HCT116 (cell line): ENCODE measurements at regions not wholly inside any gene's neighbourhood (a gene's known extent, or its start where the extent isn't known, plus 50 kb on each side); places are given as distances from the start of the nearest gene placed in this dataset.

Experiments used
- ATAC-seq: fragments of 200-7000 bp; cut with Tn5 transposase; 2 replicates; pipeline ENCODE4 v1.9.1; 2020; ENCODE audit warnings: mild to moderate bottlenecking, moderate library complexity
- BruUV-seq: library from RNA; stranded (reverse); fragments of 400-500 nt; replicated peaks from 2 replicates; lab custom pipeline; 2021; lab: Mats Ljungman, UMichigan
- CTCF ChIA-PET: fragments of 300-600 bp; sonication (Branson Sonifier 250); formaldehyde crosslinking; loops from one replicate; lab custom pipeline; 2021; ENCODE audit warnings: antibody characterized with exemption; lab: Charles Lee
- POLR2A ChIA-PET: fragments of 300-600, 350-600 bp; sonication (Branson Sonifier 250); formaldehyde crosslinking; loops from one replicate; lab custom pipeline; 2021; ENCODE audit warnings: antibody characterized with exemption; lab: Charles Lee
- RAD21 ChIA-PET, 2 experiments: fragments of 300-600 bp; sonication (Branson Sonifier 250); formaldehyde crosslinking; loops; one replicate each; lab custom pipeline; 2023; ENCODE audit warnings: low total read pairs in 2 of 2; ENCODE audit not compliant: uncharacterized antibody in 2 of 2, unreplicated experiment in 2 of 2, low non-redundant PET in 1 of 2; lab: Charles Lee
- DNase-seq: peaks from one replicate; pipeline ENCODE4 v3.0.0-alpha.2; 2010; ENCODE audit warnings: low read depth, low spot score
- H2AFZ ChIP-seq: fragments of 200-600 bp; shearing (Covaris generic), sonication (generic); 2 replicates; pipeline ENCODE4 v1.6.1; 2017; ENCODE audit warnings: low read depth, mixed run types, mixed read lengths, antibody characterized with exemption, low read length; ENCODE audit not compliant: poor library complexity, severe bottlenecking
- H3K27ac ChIP-seq: 2 replicates; pipeline ENCODE4 v1.5.1; 2012; ENCODE audit warnings: low read depth, low read length
- H3K27me3 ChIP-seq: fragments of 200-600 bp; sonication (generic); 2 replicates; pipeline ENCODE4 v1.6.1; 2016; ENCODE audit warnings: mixed run types, low read length, mixed read lengths; ENCODE audit not compliant: insufficient read depth
- H3K36me3 ChIP-seq, 2 experiments: fragments of 200-500 bp in 1 of 2; fragments of 200-600 bp in 1 of 2; sonication (Bioruptor generic) in 1 of 2; sonication (generic) in 1 of 2; 2 replicates each; pipeline versions ENCODE4 v1.5.1 to v1.6.1; 2014 to 2016; ENCODE audit warnings: low read length in 2 of 2, inconsistent platforms in 1 of 2, mixed read lengths in 1 of 2, mixed run types in 1 of 2; ENCODE audit not compliant: insufficient read depth in 2 of 2, control insufficient read depth in 1 of 2
- H3K4me1 ChIP-seq, 2 experiments: fragments of 200-600 bp in 1 of 2; sonication (generic) in 1 of 2; 2 replicates each; pipeline versions ENCODE4 v1.5.1 to v1.6.1; 2012 to 2017; ENCODE audit warnings: low read length in 2 of 2, inconsistent platforms in 1 of 2, mild to moderate bottlenecking in 1 of 2, mixed read lengths in 1 of 2, mixed run types in 1 of 2, moderate library complexity in 1 of 2; ENCODE audit not compliant: insufficient read depth in 2 of 2, control insufficient read depth in 1 of 2
- H3K4me2 ChIP-seq: fragments of 200-600 bp; sonication (generic); 2 replicates; pipeline ENCODE4 v1.6.1; 2017; ENCODE audit warnings: mixed run types, low read length, mixed read lengths
- H3K4me3 ChIP-seq, 2 experiments: fragments of 200-600 bp in 1 of 2; sonication (generic) in 1 of 2; replicated peaks in 1 of 2; 2 replicates each; pipeline ENCODE4 v1.5.1; 2011 to 2016; ENCODE audit warnings: low read length in 2 of 2, control low read depth in 1 of 2, low read depth in 1 of 2, mild to moderate bottlenecking in 1 of 2, mixed read lengths in 1 of 2, mixed run types in 1 of 2
- H3K79me2 ChIP-seq: fragments of 200-600 bp; sonication (generic); 2 replicates; pipeline ENCODE4 v1.6.1; 2017; ENCODE audit warnings: mild to moderate bottlenecking, mixed run types, low read length, moderate library complexity, mixed read lengths; ENCODE audit not compliant: insufficient read depth
- H3K9ac ChIP-seq: fragments of 200-600 bp; sonication (generic); 2 replicates; pipeline ENCODE4 v1.6.1; 2016; ENCODE audit warnings: low read length, mixed read lengths
- H3K9me2 ChIP-seq: fragments of 200-600 bp; sonication (generic), shearing (Covaris generic); 2 replicates; pipeline ENCODE4 v1.6.1; 2017; ENCODE audit warnings: mixed run types, mild to moderate bottlenecking, moderate library complexity; ENCODE audit not compliant: insufficient read depth
- H3K9me3 ChIP-seq, 2 experiments: fragments of 200-500 bp in 1 of 2; fragments of 200-600 bp in 1 of 2; sonication (Bioruptor generic) in 1 of 2; sonication (generic) in 1 of 2; 2 replicates each; pipeline ENCODE4 v1.6.1; 2014 to 2017; ENCODE audit warnings: low read length in 2 of 2, mixed read lengths in 2 of 2, inconsistent platforms in 1 of 2, low read depth in 1 of 2, mild to moderate bottlenecking in 1 of 2, mixed run types in 1 of 2, moderate library complexity in 1 of 2; ENCODE audit not compliant: control insufficient read depth in 1 of 2, insufficient read depth in 1 of 2
- H4K20me1 ChIP-seq: fragments of 200-600 bp; sonication (generic), shearing (Covaris generic); 2 replicates; pipeline ENCODE4 v1.6.1; 2017; ENCODE audit warnings: mixed run types, mild to moderate bottlenecking, moderate library complexity; ENCODE audit not compliant: insufficient read depth
- EGR1 ChIP-seq: IDR thresholded peaks from 2 replicates; pipeline ENCODE4 v1.6.1; 2012; ENCODE audit warnings: low read depth
- ELF1 ChIP-seq: IDR thresholded peaks from 2 replicates; pipeline ENCODE4 v1.6.1; 2012; ENCODE audit warnings: low read depth, borderline replicate concordance
- EZH2phosphoT487 ChIP-seq: fragments of 200-600 bp; IDR thresholded peaks from 2 replicates; pipeline ENCODE4 v1.6.1; 2018; ENCODE audit warnings: antibody characterized with exemption, borderline replicate concordance
- RAD21 ChIP-seq: IDR thresholded peaks from 2 replicates; pipeline ENCODE4 v1.6.1; 2012; ENCODE audit warnings: low read depth, mild to moderate bottlenecking
- intact Hi-C: fragments of 100-400 bp; cut with micrococcal nuclease; formaldehyde crosslinking; loops from 2 replicates; pipeline ENCODE4 v1.10.0; 2022
- TF ChIP-seq, protein P1 (sequence below): IDR thresholded peaks from 2 replicates; pipeline ENCODE4 v1.6.1; 2012; ENCODE audit warnings: low read depth
- TF ChIP-seq, protein P2 (sequence below): IDR thresholded peaks from 2 replicates; pipeline ENCODE4 v1.6.1; 2011; ENCODE audit warnings: mild to moderate bottlenecking, low read length, moderate library complexity; ENCODE audit not compliant: insufficient replicate concordance; ENCODE audit errors: extremely low read depth

GRCh38 chr2:48860380-48860779, 104.9 kb upstream of the LHCGR start:
- TF ChIP-seq ELF1 = no peak
- no peak for TF ChIP-seq EZH2phosphoT487
- TF ChIP-seq RAD21 = no peak
- TF ChIP-seq, protein P1, sequence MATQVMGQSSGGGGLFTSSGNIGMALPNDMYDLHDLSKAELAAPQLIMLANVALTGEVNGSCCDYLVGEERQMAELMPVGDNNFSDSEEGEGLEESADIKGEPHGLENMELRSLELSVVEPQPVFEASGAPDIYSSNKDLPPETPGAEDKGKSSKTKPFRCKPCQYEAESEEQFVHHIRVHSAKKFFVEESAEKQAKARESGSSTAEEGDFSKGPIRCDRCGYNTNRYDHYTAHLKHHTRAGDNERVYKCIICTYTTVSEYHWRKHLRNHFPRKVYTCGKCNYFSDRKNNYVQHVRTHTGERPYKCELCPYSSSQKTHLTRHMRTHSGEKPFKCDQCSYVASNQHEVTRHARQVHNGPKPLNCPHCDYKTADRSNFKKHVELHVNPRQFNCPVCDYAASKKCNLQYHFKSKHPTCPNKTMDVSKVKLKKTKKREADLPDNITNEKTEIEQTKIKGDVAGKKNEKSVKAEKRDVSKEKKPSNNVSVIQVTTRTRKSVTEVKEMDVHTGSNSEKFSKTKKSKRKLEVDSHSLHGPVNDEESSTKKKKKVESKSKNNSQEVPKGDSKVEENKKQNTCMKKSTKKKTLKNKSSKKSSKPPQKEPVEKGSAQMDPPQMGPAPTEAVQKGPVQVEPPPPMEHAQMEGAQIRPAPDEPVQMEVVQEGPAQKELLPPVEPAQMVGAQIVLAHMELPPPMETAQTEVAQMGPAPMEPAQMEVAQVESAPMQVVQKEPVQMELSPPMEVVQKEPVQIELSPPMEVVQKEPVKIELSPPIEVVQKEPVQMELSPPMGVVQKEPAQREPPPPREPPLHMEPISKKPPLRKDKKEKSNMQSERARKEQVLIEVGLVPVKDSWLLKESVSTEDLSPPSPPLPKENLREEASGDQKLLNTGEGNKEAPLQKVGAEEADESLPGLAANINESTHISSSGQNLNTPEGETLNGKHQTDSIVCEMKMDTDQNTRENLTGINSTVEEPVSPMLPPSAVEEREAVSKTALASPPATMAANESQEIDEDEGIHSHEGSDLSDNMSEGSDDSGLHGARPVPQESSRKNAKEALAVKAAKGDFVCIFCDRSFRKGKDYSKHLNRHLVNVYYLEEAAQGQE = no peak
- TF ChIP-seq, protein P2, sequence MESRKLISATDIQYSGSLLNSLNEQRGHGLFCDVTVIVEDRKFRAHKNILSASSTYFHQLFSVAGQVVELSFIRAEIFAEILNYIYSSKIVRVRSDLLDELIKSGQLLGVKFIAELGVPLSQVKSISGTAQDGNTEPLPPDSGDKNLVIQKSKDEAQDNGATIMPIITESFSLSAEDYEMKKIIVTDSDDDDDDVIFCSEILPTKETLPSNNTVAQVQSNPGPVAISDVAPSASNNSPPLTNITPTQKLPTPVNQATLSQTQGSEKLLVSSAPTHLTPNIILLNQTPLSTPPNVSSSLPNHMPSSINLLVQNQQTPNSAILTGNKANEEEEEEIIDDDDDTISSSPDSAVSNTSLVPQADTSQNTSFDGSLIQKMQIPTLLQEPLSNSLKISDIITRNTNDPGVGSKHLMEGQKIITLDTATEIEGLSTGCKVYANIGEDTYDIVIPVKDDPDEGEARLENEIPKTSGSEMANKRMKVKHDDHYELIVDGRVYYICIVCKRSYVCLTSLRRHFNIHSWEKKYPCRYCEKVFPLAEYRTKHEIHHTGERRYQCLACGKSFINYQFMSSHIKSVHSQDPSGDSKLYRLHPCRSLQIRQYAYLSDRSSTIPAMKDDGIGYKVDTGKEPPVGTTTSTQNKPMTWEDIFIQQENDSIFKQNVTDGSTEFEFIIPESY = no peak
- no peak for TF ChIP-seq EGR1
- H3K9ac ChIP-seq = no peak overlapping the region
- H3K79me2 ChIP-seq = no peaks in the 10 kb centered on the region
- ChIA-PET CTCF (no interaction called here), POLR2A (no interaction called here), RAD21 (no interaction called here)
- intact Hi-C loops = no loop called here
- no peak overlapping the region for H3K4me2 ChIP-seq
- BruUV-seq = no TSS peak
- peaks cover 9% of the 10 kb centered on the region for H3K27me3 ChIP-seq
- H3K27ac ChIP-seq = no peak overlapping the region
- ATAC-seq = no peak
- no peaks in the 10 kb centered on the region for H3K9me2 ChIP-seq
- no peaks in the 10 kb centered on the region for H3K36me3 ChIP-seq
- no peak overlapping the region for H2AFZ ChIP-seq
- H3K4me3 ChIP-seq = no peak overlapping the region
- H4K20me1 ChIP-seq = no peaks in the 10 kb centered on the region
- DNase-seq = no peak
- no peaks in the 10 kb centered on the region for H3K4me1 ChIP-seq
- H3K9me3 ChIP-seq = no peaks in the 10 kb centered on the region
